ENCODE measurements at regions not wholly inside any gene's neighbourhood (a gene's known extent, or its start where the extent isn't known, plus 50 kb on each side); places are given as distances from the start of the nearest gene placed in this dataset.
A peak's percentile ranks its signal among the peaks of the same experiment; 100 is the strongest.
"Not testable (repeated sequence)": the region's sequence is repeated elsewhere in the genome, so short reads cannot be mapped to it uniquely, and the experiment has no call there.

DNA sequence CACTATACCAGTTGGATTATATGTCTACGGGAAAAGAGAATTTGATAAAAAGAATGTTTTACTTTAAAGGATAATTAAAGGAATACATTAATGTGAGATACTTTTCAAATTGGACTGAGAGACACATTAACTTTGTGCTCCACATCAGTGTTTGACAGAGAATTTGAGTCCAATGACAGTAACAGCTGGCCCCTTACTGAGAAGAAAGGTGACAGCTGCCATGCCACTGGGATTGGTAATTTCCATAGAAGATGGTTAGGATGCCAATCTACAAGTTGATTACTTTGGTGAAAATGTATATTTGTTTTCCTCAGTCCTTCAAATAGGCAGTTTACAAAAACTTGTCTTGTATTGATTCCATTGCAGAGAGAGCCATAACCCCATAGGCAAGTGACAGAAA is 578.4 kb downstream of the SLCO4C1 start:
- DNase-seq, result no peak

DNA sequence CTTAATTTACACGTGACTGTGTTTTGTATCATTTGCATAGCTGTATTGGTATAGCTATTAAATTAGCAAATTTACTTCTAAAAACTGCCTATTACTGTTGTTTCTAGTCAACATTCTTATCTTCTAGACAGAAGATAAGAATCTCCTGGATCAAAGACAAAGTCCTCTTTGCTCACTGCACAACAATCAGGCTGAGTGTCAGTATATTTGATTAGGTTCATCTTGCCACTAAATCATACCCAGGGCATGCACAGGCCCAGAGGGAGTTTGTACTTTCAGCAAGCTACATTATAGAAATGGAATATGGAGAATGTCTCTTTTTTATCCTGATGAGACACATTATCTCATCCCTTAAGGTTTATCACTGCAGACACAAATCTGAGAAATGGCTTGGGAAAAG is 579.1 kb downstream of the SLCO4C1 start:
- no peak for DNase-seq

DNA sequence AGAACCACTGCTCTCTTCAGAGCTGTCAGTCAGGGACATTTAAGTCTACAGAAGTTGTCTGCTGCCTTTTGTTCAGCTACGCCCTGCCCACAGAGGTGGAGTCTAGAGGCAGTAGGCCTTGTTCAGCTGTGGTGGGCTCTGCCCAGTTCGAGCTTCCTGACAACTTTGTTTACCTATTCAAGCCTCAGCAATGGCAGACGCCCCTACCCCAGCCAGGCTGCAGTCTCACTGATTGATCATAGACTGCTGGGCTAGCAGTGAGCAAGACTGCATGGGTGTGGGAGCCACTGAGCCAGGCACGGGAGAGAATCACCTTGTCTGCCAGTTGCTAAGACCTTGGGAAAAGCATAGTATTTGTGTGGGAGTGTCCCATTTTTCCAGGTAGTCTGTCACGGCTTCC is 580.3 kb downstream of the SLCO4C1 start:
- not testable (repeated sequence) for DNase-seq

DNA sequence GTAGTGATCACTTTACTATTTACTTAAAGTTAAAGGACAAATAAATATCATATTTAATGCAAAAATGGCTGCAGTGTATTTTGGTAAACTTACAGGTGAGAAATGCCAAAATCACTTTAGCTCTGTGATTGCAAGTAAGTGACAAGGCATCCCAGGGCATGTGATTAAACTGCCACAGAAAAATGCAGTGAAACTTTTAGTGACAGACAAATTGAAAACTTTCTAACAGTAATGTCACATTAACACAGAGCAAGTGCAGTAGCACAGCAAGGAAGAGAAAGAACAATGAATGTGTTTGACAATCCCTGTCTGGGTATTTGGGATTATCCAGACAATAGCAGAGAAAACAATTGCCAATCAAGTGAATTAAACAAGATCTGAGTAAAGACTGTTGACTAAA is 606.8 kb downstream of the SLCO4C1 start:
- DNase-seq, result no peak

DNA sequence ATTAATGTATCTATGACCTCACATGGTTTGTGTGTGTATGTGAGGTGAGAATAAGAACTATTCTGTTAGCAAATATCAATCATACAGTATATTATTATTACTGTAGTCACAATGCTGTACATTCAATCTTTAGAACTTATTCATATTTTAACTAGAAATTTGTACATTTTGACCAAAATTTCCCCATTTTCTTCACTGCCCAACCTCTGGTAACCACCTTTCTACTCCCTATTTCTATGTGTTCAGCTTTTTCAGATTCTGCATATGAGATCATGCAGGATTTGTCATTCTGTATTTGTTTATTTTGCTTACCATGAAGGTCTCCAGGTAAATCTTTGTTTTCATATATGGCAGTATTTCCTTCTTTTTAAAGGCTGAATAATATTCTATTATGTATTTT is 607.9 kb downstream of the SLCO4C1 start:
- no peak for DNase-seq

DNA sequence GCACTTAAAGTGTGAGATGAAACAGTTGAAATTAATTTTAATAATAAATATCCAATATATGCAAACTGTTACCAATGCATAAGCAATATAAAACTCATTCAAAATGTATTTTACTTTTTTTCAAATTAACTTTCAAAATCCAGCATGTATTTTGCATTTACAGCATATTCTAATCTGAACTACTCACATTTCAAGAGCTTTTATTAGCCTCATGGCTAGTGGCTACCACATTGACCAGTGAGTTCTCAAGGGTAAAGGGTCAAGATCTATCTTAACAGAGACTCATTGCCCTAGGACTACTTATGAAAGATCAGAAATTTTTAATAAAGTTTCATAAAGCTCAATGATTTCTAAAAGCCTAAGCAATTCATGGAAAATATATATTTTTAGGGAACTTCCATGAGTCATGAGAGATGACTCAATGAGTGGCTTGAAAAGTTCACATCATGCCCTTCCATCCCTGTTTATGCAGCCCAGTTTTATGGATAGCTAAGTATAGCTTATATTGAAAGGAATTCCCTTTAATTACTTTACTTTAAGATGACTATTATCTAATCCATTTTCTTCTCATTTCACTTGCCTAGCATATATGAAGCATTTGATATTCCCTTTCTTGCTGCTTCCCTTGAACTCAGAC is 608.6 kb downstream of the SLCO4C1 start:
- no peak for DNase-seq

DNA sequence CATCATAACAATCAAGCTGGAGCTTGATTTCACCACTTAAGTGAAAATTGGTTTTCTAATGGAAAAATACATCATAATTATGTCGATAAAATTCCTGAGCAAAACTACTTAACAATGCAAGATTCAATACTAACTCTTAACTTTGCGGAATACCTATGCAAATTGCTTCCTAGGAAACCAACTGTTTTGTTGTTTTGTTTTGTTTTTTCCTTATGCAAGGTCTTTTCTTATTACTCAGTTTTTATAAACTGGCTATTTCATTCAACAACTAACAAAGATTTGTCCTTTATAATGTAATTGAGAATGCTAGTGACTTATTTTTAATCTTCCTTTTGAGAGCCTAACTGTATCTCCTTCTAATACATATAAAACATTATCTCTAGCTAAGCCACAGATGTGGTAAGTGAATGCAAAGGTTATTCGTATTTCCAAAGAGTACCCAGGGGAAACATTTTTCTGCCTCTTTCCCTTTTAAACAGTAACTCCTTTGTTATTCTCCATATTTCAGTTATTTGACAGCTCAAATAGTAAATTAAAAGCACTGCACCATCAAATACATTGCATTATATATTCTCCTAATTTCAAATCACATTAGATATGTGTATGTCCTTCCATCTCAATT is 609.4 kb downstream of the SLCO4C1 start:
- no peak for DNase-seq

DNA sequence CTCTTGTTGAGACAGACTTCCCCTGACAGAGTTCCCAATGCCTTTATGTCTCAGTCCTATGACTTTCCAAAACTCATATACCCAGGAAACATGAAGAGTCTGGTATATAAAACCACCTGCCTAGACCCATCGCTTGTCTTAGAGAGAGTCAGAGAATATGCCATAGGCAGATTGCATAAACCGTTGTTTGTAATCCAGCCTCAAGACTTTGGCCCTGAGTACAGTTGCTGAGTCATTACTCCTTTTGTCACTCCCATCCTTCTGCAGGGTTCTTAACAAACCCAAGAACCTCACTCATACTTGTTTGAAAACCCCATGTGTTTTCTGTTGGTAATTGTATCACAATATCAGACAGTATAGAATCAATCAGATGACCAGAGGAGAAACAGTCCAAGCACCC is 616.3 kb downstream of the SLCO4C1 start:
- no peak for DNase-seq

DNA sequence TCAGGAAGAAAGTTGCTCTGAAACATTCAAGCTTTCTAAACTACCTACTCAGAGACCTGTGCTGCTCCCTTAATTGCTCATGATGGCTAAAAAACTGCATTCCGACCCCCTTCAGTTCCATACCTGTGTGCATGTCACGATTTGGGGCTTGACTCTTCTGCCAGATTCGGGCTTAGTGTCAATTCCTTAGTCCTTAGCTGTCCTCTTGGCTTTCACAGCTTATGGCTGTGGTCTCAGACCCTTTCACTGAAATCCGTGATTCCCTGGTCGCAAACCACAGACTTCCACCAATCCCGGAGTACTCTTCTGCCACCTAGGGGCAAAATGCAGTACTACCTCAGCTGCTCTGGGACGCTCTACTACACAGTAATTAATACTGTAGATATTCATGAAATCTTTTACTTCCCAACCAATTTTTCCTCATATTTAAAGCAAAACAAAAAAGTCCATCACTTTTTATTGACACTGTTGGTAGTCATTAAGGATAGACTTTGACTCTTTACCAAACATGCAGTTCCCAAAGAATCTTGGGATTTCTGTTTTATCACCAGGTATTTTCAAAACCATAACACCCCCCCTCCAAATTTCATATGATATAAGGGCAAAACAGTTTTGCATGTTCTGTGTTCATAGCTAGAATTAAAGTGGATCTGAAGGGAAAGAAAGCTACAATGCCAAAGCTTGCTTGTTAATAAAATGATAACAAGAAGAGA is 617.4 kb downstream of the SLCO4C1 start:
- no peak for DNase-seq

DNA sequence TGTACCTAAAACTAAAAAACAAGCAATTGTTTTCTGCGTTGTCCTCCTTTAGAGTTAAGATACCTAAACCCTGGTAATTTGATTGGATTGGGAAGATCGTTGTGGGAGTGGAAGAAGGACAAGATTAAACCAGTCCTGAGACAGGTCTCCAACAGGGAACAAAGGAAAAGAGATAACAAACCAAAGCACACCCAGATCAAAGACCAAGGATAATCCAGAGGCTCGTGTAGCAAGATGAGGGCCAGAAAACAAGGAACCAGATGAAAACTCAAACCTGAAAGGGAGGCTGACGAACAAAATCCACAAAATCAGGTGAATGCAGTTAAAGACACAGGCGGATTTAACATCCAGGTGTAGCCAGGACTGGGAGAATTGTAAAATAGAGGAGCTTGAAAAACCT is 618.1 kb downstream of the SLCO4C1 start:
- DNase-seq, result no peak

DNA sequence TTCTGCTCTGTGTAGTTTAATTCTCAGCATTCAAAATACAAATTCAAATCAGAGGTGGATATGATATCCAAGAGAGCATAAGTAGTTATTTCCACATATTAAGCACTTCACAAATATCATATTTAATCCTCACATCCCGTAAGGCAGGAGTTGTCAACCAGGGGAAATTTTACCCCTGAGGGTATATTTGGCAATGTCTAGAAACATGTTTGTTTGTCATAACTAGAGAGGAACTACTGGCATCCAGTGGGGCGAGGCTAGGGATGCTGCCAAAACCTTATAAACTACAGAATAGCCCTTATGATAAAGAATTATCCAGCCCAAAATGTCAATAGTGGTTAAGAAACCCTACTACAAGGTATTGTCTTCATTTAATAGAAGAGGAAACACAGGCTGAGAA is 619.4 kb downstream of the SLCO4C1 start:
- no peak for DNase-seq

DNA sequence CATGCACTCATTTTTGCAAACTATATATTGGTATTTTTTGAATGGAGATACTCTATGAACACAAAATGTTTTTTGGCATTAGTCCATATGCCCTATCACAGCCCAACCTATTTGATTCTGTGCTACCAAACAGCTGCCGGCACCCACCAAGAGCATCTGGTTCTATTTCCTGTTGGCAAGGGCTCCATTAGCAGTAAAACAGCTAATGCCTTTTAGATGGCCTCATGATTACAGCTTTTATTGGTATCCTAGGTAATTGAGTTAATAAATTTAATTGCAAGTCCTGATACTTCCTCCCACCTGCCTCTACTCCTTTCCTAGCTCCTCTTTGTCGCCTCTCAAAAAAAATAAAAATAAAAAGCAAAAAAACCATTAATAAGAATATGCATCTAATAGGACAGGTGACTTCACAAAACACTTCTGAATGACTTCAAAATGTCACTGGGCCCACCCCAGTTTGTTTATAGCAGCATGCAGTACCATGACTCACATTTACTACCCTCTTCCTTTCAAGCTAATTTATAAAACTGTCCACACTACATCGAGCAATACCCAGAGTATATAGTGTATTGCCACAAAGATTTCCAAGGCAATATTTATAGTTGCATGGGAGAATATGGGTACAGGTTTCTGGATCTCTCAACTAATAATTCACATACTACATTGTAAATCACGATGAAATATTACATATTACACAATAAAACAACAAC is 620.4 kb downstream of the SLCO4C1 start:
- peak; percentile 79 for DNase-seq

DNA sequence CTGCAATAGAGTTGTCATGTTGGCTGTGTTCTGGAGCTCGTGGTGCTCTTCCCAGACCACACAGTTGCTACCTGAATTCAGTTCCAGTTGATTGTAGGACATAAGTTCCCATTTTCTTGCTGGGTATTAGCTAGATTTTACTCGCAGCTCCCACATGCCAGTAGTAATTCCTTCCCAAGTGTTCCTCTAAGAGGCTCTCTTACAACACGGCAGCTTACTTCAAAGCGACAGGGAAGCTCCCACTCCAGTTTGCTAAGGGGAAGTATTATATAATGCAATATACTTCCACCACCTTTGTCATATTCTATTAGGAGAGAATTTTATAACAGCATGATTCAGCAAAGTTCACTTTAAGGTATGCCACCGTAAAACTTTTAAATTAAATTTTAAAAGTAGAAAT is 623.0 kb downstream of the SLCO4C1 start:
- no peak for DNase-seq

DNA sequence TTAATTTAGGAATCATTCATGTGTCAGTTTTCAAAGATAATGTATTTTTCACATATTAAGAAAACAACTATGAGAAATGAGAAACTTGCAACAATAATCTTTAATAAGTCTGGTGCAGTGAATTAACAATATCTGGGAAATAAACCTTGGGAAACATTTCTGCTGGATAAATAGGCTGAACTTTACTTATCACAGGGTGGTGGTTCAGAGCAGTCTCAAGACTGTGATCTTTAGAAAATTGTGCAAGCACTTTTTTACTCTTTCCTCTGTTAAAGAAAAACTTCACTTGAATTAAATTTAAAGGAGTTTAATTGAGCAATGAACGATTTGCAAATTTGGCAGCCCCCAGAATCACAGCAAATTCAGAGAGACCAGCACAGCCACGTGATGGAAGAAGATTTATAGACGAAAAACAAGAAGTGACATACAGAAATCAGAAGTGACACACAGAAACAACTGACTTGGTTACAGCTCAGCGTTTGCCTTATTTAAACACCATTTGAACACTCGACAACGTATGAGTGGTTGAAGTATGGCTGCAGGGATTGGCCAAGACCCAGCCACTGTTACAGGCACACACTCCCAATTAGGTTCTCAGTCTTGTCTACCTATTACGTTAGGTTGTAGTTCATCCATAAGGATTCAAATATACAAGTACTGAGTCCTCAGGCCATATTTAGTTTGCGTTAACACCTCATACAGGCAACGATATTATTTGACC is 631.9 kb downstream of the SLCO4C1 start:
- no peak for DNase-seq

DNA sequence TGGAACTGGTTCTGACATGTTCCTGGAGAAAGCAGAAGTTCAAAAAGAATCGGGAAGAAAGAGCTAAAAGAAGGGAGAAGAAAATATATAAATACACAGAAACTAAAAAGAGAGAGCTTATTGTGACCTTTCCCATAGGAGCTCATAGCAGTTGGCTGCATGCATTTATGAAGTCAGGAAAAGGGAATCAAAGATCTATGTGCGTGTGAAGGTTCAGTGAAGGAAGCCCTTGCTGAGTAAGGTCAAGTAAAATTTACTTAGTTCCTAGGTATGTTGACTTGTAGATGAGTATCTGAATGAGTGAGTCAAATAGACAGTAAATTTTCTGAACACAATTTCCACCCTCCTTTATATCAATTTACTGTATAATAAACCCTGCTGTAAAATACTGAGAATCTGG is 632.5 kb downstream of the SLCO4C1 start:
- no peak for DNase-seq

DNA sequence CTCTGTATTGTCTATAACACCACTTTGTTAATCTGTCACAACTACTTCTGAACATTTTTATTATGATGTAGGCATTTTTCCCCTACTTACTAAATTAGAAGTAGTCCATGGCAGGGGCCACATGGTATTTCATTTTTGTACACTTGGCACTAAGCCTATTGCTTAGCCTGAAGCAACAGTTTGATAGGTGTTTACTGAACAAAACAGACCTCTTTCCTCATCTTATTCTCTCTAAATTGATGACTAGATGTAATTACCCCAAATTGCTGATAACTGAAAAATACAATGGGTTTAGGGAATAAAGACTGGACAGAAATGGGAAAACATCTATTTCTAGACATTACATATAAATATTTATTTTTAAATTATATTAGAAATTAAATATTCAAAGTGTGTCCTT is 633.8 kb downstream of the SLCO4C1 start:
- DNase-seq, result no peak

DNA sequence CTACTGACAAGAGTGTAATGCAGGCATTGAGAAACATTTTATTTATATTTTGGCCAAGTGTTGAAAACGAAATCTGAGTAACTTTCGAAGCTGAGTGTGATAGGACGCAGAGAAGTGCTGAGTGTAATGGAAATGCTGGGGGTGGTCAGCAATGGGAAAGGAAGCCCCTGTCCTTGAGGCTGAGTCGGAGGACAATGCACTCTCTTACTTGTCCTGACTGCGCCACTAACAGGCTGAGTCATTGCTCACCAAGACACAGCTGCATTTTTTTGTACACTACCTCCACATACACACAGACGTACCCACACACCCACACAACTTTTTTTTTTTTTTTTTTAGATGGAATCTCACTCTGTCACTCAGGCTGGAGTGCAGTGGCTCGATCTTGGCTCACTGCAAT is 637.7 kb downstream of the SLCO4C1 start:
- DNase-seq, result no peak

DNA sequence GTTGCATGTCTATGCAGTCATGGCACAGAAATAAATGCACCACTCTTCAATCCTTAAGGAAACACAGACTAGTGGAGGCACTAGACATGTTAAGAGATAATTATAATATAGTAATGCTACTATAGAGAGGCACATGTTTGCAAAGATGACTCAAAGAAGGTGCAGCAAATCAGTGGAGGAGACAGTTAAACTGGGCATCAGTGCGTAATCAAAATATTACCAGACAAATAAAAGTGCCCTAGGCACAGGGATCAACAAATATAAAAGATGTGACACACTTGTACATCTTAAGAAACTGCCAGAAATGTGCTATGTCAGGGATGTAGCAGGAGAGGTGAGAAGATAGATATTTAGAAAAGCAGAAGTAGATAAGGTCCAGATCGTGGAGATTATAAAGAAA is 642.1 kb downstream of the SLCO4C1 start:
- DNase-seq, result no peak

DNA sequence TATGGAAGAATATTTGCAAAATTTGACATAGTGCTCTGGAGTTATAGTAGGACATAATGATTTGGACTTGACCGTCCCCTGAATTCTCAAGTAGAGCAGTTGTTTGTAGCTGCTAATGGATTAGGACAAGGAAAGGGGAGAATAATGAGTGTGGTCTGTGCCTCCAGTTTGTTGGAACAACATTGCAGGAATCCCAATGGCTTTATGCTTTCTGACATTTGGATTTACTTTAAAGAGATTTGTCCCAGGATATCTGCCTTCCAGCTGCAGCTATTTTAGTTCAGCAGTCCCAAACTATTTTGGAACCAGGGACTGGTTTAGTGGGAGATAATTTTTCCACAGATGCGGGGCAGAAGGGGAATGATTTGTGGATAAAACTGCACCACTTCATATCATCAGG is 648.2 kb downstream of the SLCO4C1 start:
- DNase-seq, result no peak

DNA sequence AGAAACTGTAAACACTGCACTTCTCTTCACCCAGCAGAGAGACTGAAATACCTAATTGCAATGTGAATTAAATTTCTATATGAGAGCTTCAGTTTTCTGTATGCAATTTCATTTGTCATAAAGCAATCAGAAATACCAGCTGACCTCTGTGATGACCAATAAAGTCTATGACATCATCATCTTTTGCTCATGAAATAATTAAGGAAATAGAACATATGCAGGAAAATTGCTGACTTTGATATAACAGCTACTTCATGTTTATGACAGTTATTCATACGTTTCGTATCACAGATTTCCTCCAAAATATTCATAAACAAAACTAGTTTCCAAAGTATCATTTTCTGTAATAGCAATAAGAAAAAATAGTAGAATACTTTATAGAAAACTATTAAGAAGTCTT is 652.3 kb downstream of the SLCO4C1 start:
- no peak for DNase-seq

DNA sequence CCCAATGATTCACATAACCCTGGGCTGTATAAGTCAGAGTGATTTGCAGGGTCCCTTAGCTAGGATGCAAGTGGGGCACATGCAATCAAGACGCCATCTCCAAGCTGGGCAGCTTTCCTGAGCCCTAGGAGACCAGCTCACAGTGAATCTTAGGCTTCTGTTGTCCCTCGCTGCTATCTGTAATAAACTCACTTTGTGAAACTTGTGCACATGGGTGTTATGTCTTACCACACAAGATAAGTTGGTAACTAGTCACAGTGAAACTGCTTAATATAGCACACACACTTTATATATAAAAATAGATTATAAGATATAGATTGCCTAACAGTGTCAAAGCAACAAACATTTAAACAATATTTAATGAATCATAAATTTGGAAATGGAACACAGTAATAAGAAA is 658.5 kb downstream of the SLCO4C1 start:
- DNase-seq, result no peak

DNA sequence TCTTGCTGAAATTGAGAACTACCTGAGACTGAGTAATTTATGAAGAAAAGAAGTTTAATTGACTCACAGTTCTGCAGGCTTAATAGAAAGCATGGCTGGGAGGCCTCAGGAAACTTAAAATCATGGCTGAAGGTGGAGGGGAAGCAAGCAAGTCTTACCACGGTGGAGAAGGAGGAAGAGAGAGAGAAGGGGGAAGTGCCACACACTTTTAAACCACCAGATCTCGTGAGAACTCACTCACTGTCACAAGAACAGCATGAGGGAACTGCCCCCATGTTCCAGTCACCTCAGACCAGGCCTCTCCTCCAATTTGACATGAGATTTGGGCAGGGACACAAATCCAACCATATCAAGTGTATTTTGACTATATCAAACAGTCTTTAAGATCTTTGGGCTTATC is 668.3 kb downstream of the SLCO4C1 start:
- DNase-seq, result not testable (repeated sequence)

DNA sequence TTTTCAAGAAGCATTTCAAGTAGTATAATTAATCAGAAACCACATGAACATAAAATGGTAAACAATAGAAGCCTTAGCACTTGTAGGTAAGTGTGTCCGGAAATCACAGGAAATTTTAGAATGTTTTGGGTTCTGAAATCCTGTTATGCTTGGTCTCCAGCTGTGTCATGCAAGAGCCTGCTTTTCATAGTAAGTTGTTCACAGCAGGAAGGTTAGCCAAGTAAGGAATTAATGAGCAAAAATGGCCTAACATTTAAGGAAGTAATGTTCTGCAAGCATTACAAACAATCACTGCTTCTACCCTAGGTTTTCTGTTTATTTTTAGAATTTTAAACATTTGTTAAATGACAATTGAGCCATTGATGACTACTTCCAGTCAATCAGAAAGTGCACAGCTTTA is 669.5 kb downstream of the SLCO4C1 start:
- no peak for DNase-seq

Data from DMS153 (cell line).